Urinary bladder (tissue), 3 donors: ENCODE measurements at regions not wholly inside any gene's neighbourhood (a gene's known extent, or its start where the extent isn't known, plus 50 kb on each side); places are given as distances from the start of the nearest gene placed in this dataset.
"Not testable (repeated sequence)": the region's sequence is repeated elsewhere in the genome, so short reads cannot be mapped to it uniquely, and the experiment has no call there.

Experiments
- DNase-seq: peaks from one replicate; pipeline ENCODE4 v3.0.0-alpha.2; 2015; ENCODE audit errors: extremely low spot score
- H3K27ac ChIP-seq: one replicate; pipeline ENCODE4 v1.5.1; 2013; ENCODE audit warnings: low read depth, mild to moderate bottlenecking, moderate library complexity
- H3K36me3 ChIP-seq: one replicate; pipeline ENCODE4 v1.6.1; 2013; ENCODE audit warnings: mild to moderate bottlenecking, moderate library complexity; ENCODE audit not compliant: insufficient read depth
- H3K4me1 ChIP-seq: one replicate; pipeline ENCODE4 v1.6.1; 2013; ENCODE audit warnings: mild to moderate bottlenecking, moderate library complexity; ENCODE audit not compliant: insufficient read depth
- H3K4me3 ChIP-seq: one replicate; pipeline ENCODE4 v1.5.1; 2013; ENCODE audit warnings: low read depth, low read length
- WGBS: extraction: QIAGEN DNeasy Blood & Tissue Kit; methylation state at CpG from one replicate; pipeline ENCODE4 v1.1.7; 2013; 5-methylcytosine and 5-hydroxymethylcytosine counted together
- donor health status: healthy with polysubstance abuse.
- donor health status: healthy.

- Histone ChIP-seq H3K4me1 (no peaks in the 10 kb centered on the region), H3K36me3 (no peaks in the 10 kb centered on the region), H3K27ac (no peak overlapping the region), H3K4me3 (no peak overlapping the region)
- no peak for DNase-seq
- WGBS: 38% methylated on average over 2 of the region's 2 CpGs
Measured at GRCh38 chr13:78540058-78540457, 63.3 kb downstream of the POU4F1 start.

GRCh38 chr13:78526044-78526443 lies 77.3 kb downstream of the POU4F1 start:
- H3K36me3 ChIP-seq, DNase-seq, H3K4me3 ChIP-seq, H3K4me1 ChIP-seq, H3K27ac ChIP-seq: not testable (repeated sequence)
- 90% methylated on average over 8 of the region's 8 CpGs for WGBS

- Histone ChIP-seq H3K4me3 (no peak overlapping the region), H3K4me1 (no peaks in the 10 kb centered on the region), H3K27ac (no peak overlapping the region), H3K36me3 (no peaks in the 10 kb centered on the region)
- no peak for DNase-seq
- WGBS: 33% methylated on average over 1 of the region's 1 CpG
Measured at GRCh38 chr13:78524936-78525335, 78.4 kb downstream of the POU4F1 start.

GRCh38 chr13:78521091-78521490 lies 82.3 kb downstream of the POU4F1 start:
- Histone ChIP-seq H3K4me1 (no peaks in the 10 kb centered on the region), H3K36me3 (no peaks in the 10 kb centered on the region), H3K27ac (no peak overlapping the region), H3K4me3 (no peak overlapping the region)
- DNase-seq: no peak
- 44% methylated on average over 6 of the region's 6 CpGs for WGBS

- H3K4me3 ChIP-seq: no peak overlapping the region
- H3K27ac ChIP-seq: no peak overlapping the region
- WGBS: 81% methylated on average over 2 of the region's 2 CpGs
- no peak for DNase-seq
- no peaks in the 10 kb centered on the region for H3K36me3 ChIP-seq
- no peaks in the 10 kb centered on the region for H3K4me1 ChIP-seq
Measured at GRCh38 chr13:78520425-78520824, 82.9 kb downstream of the POU4F1 start.

GRCh38 chr13:78518482-78518881 lies 84.9 kb downstream of the POU4F1 start:
- H3K36me3 ChIP-seq, H3K4me1 ChIP-seq, DNase-seq, H3K27ac ChIP-seq, H3K4me3 ChIP-seq: not testable (repeated sequence)
- 93% methylated on average over 7 of the region's 7 CpGs for WGBS

GRCh38 chr13:78499802-78500201 lies 103.5 kb downstream of the POU4F1 start:
- Histone ChIP-seq H3K36me3 (no peaks in the 10 kb centered on the region), H3K4me1 (no peaks in the 10 kb centered on the region), H3K27ac (no peak overlapping the region), H3K4me3 (no peak overlapping the region)
- WGBS: 56% methylated on average over 4 of the region's 4 CpGs
- DNase-seq: no peak

GRCh38 chr13:78497702-78498355 lies 105.5 kb downstream of the POU4F1 start:
- H3K4me3 ChIP-seq: no peak overlapping the region
- H3K27ac ChIP-seq: no peak overlapping the region
- H3K36me3 ChIP-seq: no peaks in the 10 kb centered on the region
- 62% methylated on average over 8 of the region's 8 CpGs for WGBS
- no peak for DNase-seq
- H3K4me1 ChIP-seq: no peaks in the 10 kb centered on the region

GRCh38 chr13:78491978-78492377 lies 111.4 kb downstream of the POU4F1 start:
- H3K4me1 ChIP-seq: no peaks in the 10 kb centered on the region

GRCh38 chr13:78490225-78490624 lies 113.1 kb downstream of the POU4F1 start:
- not testable (repeated sequence) for DNase-seq, H3K27ac ChIP-seq, H3K4me1 ChIP-seq, H3K36me3 ChIP-seq, H3K4me3 ChIP-seq
- WGBS: 86% methylated on average over 7 of the region's 7 CpGs

More at GRCh38 chr13:78491978-78492377, 111.4 kb downstream of the POU4F1 start:
- no peak overlapping the region for H3K4me3 ChIP-seq
- no peak overlapping the region for H3K27ac ChIP-seq
- no peaks in the 10 kb centered on the region for H3K36me3 ChIP-seq
- DNase-seq: no peak

- DNase-seq: no peak
- Histone ChIP-seq H3K36me3 (no peaks in the 10 kb centered on the region), H3K4me3 (no peak overlapping the region), H3K27ac (no peak overlapping the region), H3K4me1 (no peaks in the 10 kb centered on the region)
- WGBS: 80% methylated on average over 1 of the region's 1 CpG
Measured at GRCh38 chr13:78487707-78488106, 115.6 kb downstream of the POU4F1 start.

- H3K27ac ChIP-seq: no peak overlapping the region
- no peak for DNase-seq
- H3K4me3 ChIP-seq: no peak overlapping the region
- H3K4me1 ChIP-seq: no peaks in the 10 kb centered on the region
- 68% methylated on average over 3 of the region's 3 CpGs for WGBS
- H3K36me3 ChIP-seq: no peaks in the 10 kb centered on the region
Measured at GRCh38 chr13:78485803-78486202, 117.5 kb downstream of the POU4F1 start.

- WGBS: 34% methylated on average over 1 of the region's 1 CpG
- no peak overlapping the region for H3K27ac ChIP-seq
- no peak for DNase-seq
- H3K4me1 ChIP-seq: no peaks in the 10 kb centered on the region
- H3K36me3 ChIP-seq: no peaks in the 10 kb centered on the region
- no peak overlapping the region for H3K4me3 ChIP-seq
Measured at GRCh38 chr13:78478183-78478582, 125.2 kb downstream of the POU4F1 start.

- no peaks in the 10 kb centered on the region for H3K36me3 ChIP-seq
- H3K4me3 ChIP-seq: no peak overlapping the region
- DNase-seq: no peak
- H3K27ac ChIP-seq: no peak overlapping the region
- 78% methylated on average over 8 of the region's 8 CpGs for WGBS
- H3K4me1 ChIP-seq: no peaks in the 10 kb centered on the region
Measured at GRCh38 chr13:78476910-78477309, 126.4 kb downstream of the POU4F1 start.

GRCh38 chr13:78468621-78469020 lies 134.7 kb downstream of the POU4F1 start:
- no peaks in the 10 kb centered on the region for H3K36me3 ChIP-seq
- WGBS: 84% methylated on average over 2 of the region's 2 CpGs
- no peak overlapping the region for H3K4me3 ChIP-seq
- H3K27ac ChIP-seq: no peak overlapping the region
- no peaks in the 10 kb centered on the region for H3K4me1 ChIP-seq
- no peak for DNase-seq
